Panc1 (cell line): ENCODE measurements at regions not wholly inside any gene's neighbourhood (a gene's known extent, or its start where the extent isn't known, plus 50 kb on each side); places are given as distances from the start of the nearest gene placed in this dataset.

ENCODE experiments used
- ATAC-seq: fragments of 200-7000 bp; cut with Tn5 transposase; 2 replicates; pipeline ENCODE4 v1.9.1; 2020; ENCODE audit warnings: mild to moderate bottlenecking, moderate library complexity
- BruUV-seq: library from RNA; stranded (reverse); fragments of 400-500 nt; replicated peaks from 2 replicates; lab custom pipeline; 2021; lab: Mats Ljungman, UMichigan
- CTCF ChIA-PET: fragments of 300-600 bp; sonication (Branson Sonifier 250); formaldehyde crosslinking; loops from one replicate; lab custom pipeline; 2022; ENCODE audit warnings: antibody characterized with exemption; lab: Charles Lee
- POLR2A ChIA-PET: fragments of 300-600 bp; sonication (Branson Sonifier 250); formaldehyde crosslinking; loops from one replicate; lab custom pipeline; 2022; ENCODE audit warnings: antibody characterized with exemption; lab: Charles Lee
- DNase-seq: peaks from one replicate; pipeline ENCODE4 v3.0.0-alpha.2; 2010; ENCODE audit warnings: low read depth, low spot score
- H3K27ac ChIP-seq: 2 replicates; pipeline ENCODE4 v1.5.1; 2011; ENCODE audit warnings: mild to moderate bottlenecking, low read length, inconsistent platforms
- H3K27me3 ChIP-seq: fragments of 200-500 bp; sonication (Bioruptor generic); 2 replicates; pipeline ENCODE4 v1.6.0; 2014; ENCODE audit warnings: low read length, inconsistent platforms; ENCODE audit not compliant: control insufficient read depth, insufficient read depth
- H3K36me3 ChIP-seq: fragments of 200-500 bp; sonication (Bioruptor generic); 2 replicates; pipeline ENCODE4 v1.5.1; 2014; ENCODE audit warnings: inconsistent platforms, mild to moderate bottlenecking, low read length, moderate library complexity; ENCODE audit not compliant: control insufficient read depth, insufficient read depth
- H3K4me1 ChIP-seq: 2 replicates; pipeline ENCODE4 v1.5.1; 2011; ENCODE audit warnings: inconsistent platforms, mild to moderate bottlenecking, low read length, moderate library complexity; ENCODE audit not compliant: control insufficient read depth, insufficient read depth
- H3K4me3 ChIP-seq, 2 experiments: 2 replicates each; pipeline ENCODE4 v1.5.1; 2011 to 2012; ENCODE audit warnings: low read depth in 2 of 2, low read length in 2 of 2, mild to moderate bottlenecking in 2 of 2, inconsistent platforms in 1 of 2, moderate library complexity in 1 of 2
- H3K9me3 ChIP-seq: fragments of 200-500 bp; sonication (Bioruptor generic); 2 replicates; pipeline ENCODE4 v1.5.1; 2014; ENCODE audit warnings: low read depth, mild to moderate bottlenecking, inconsistent platforms, low read length, moderate library complexity; ENCODE audit not compliant: control insufficient read depth, insufficient read depth
- CTCF ChIP-seq: fragments of 450-650 bp; IDR thresholded peaks from 2 replicates; pipeline ENCODE4 v1.5.1; 2017; ENCODE audit warnings: mild to moderate bottlenecking
- POLR2AphosphoS5 ChIP-seq: IDR thresholded peaks from 2 replicates; pipeline ENCODE4 v1.6.1; 2012; ENCODE audit warnings: mild to moderate bottlenecking, low read depth, low read length, moderate library complexity
- REST ChIP-seq, 2 experiments: IDR thresholded peaks; 2 replicates each; pipeline ENCODE4 v1.6.1; 2011 to 2012; ENCODE audit warnings: low read depth in 2 of 2, control low read depth in 1 of 2, low read length in 1 of 2, mild to moderate bottlenecking in 1 of 2, moderate library complexity in 1 of 2; ENCODE audit not compliant: insufficient read depth in 1 of 2
- SIN3A ChIP-seq: IDR thresholded peaks from 2 replicates; pipeline ENCODE4 v1.6.1; 2012; ENCODE audit warnings: low read depth, mild to moderate bottlenecking, low read length, moderate library complexity, borderline replicate concordance; ENCODE audit not compliant: insufficient read depth
- TCF7L2 ChIP-seq: IDR thresholded peaks from 2 replicates; pipeline ENCODE4 v1.6.1; 2011; ENCODE audit warnings: mild to moderate bottlenecking, low read depth, low read length, inconsistent platforms
- in situ Hi-C: cut with HindIII; loops from 2 replicates; pipeline ENCODE4 v1.10.0; 2016; ENCODE audit warnings: low sequenced_read_pairs, low pct_unique_long_range_greater_than_20kb
- intact Hi-C: fragments of 100-400 bp; cut with micrococcal nuclease; formaldehyde crosslinking; loops from one replicate; pipeline ENCODE4 v1.10.0; 2022; ENCODE audit not compliant: unreplicated experiment

DNA sequence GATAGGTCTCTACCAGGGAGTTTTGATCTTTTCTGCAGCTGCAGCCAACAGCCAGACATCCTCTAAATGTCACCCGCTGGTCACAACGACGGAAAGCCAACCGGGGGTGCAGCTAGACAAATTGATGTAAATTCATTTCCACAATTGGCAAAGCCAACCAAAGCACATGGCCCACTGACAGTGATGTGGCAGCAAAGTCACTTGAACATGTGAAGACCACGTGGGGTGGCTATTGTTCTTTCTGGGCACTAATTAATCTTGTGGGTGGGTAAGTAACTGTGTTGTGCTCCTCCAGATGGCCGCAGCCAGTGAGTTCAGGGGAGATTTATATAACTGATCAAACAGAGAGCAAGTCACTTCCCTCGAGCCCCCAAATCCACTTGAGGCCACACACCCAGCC lies 354.1 kb downstream of the ANKRD30A start:
- Histone ChIP-seq H3K4me3 (no peak overlapping the region), H3K27ac (no peak overlapping the region), H3K36me3 (no peaks in the 10 kb centered on the region), H3K4me1 (no peaks in the 10 kb centered on the region), H3K9me3 (no peaks in the 10 kb centered on the region), H3K27me3 (no peaks in the 10 kb centered on the region)
- intact Hi-C loops: no loop called here
- BruUV-seq: no TSS peak
- POLR2A ChIA-PET: no interaction called here
- in situ Hi-C loops: no loop called here
- CTCF ChIA-PET: no interaction called here
- TF ChIP-seq SIN3A: no peak
- no peak for TF ChIP-seq REST (IDR thresholded peaks at IDR 0.05; ENCODE audit: insufficient read depth in 1 of 2, low read depth in 2 of 2, low read length in 1 of 2)
- TF ChIP-seq TCF7L2: no peak
- no peak for TF ChIP-seq POLR2AphosphoS5
- ATAC-seq (no peak), DNase-seq (no peak)

- TF ChIP-seq CTCF (no peak), TCF7L2 (no peak), SIN3A (no peak), REST (IDR thresholded peaks at IDR 0.05; ENCODE audit: insufficient read depth in 1 of 2, low read depth in 2 of 2, low read length in 1 of 2) (no peak), POLR2AphosphoS5 (no peak)
Measured at GRCh38 chr10:37478381-37478780, 353.0 kb downstream of the ANKRD30A start.

More at GRCh38 chr10:37478381-37478780, 353.0 kb downstream of the ANKRD30A start:
- H3K27ac ChIP-seq: no peak overlapping the region
- no peaks in the 10 kb centered on the region for H3K9me3 ChIP-seq
- DNase-seq (no peak), ATAC-seq (no peak)
- H3K4me3 ChIP-seq: no peak overlapping the region
- no TSS peak for BruUV-seq
- no peaks in the 10 kb centered on the region for H3K27me3 ChIP-seq
- no peaks in the 10 kb centered on the region for H3K4me1 ChIP-seq
- H3K36me3 ChIP-seq: no peaks in the 10 kb centered on the region
- intact Hi-C loops: no loop called here
- ChIA-PET CTCF (no interaction called here), POLR2A (no interaction called here)
- in situ Hi-C loops: no loop called here
